Fibroblast of the aortic adventitia (primary cell): ENCODE measurements at regions not wholly inside any gene's neighbourhood (a gene's known extent, or its start where the extent isn't known, plus 50 kb on each side); places are given as distances from the start of the nearest gene placed in this dataset.
"Not testable (repeated sequence)": the region's sequence is repeated elsewhere in the genome, so short reads cannot be mapped to it uniquely, and the experiment has no call there.

Experiments
- DNase-seq: peaks from one replicate; pipeline ENCODE4 v3.0.0-alpha.2; 2010; ENCODE audit warnings: low read depth
- H3K4me3 ChIP-seq: 2 replicates; pipeline ENCODE4 v1.5.1; 2011; ENCODE audit warnings: low read depth, mild to moderate bottlenecking, control low read depth, low read length, moderate library complexity
- CTCF ChIP-seq: IDR thresholded peaks from 2 replicates; pipeline ENCODE4 v1.5.1; 2011; ENCODE audit warnings: mild to moderate bottlenecking, low read length, control low read depth, inconsistent platforms; ENCODE audit not compliant: insufficient read depth

- no peak for DNase-seq
- TF ChIP-seq CTCF = no peak
- no peak overlapping the region for H3K4me3 ChIP-seq
Measured at GRCh38 chr5:82975396-82975795, 101.8 kb downstream of the TMEM167A start.

GRCh38 chr5:82974346-82974745 lies 102.8 kb downstream of the TMEM167A start:
- DNase-seq, H3K4me3 ChIP-seq: not testable (repeated sequence)

GRCh38 chr5:82971901-82972300 lies 105.3 kb downstream of the TMEM167A start:
- no peak overlapping the region for H3K4me3 ChIP-seq
- no peak for TF ChIP-seq CTCF
- no peak for DNase-seq

GRCh38 chr5:82971034-82971806 lies 106.0 kb downstream of the TMEM167A start:
- H3K4me3 ChIP-seq, DNase-seq: not testable (repeated sequence)

GRCh38 chr5:82969221-82969976 lies 107.8 kb downstream of the TMEM167A start:
- not testable (repeated sequence) for DNase-seq

GRCh38 chr5:82967072-82967471 lies 110.1 kb downstream of the TMEM167A start:
- no peak overlapping the region for H3K4me3 ChIP-seq
- no peak for DNase-seq
- TF ChIP-seq CTCF = no peak

More at GRCh38 chr5:82969221-82969976, 107.8 kb downstream of the TMEM167A start:
- not testable (repeated sequence) for H3K4me3 ChIP-seq

GRCh38 chr5:82959466-82959865 lies 117.7 kb downstream of the TMEM167A start:
- DNase-seq = no peak
- no peak for TF ChIP-seq CTCF

GRCh38 chr5:82956600-82956999 lies 120.6 kb downstream of the TMEM167A start:
- TF ChIP-seq CTCF = no peak
- H3K4me3 ChIP-seq = no peak overlapping the region
- DNase-seq = no peak

More at GRCh38 chr5:82959466-82959865, 117.7 kb downstream of the TMEM167A start:
- H3K4me3 ChIP-seq = no peak overlapping the region
